ENCODE measurements at regions not wholly inside any gene's neighbourhood (a gene's known extent, or its start where the extent isn't known, plus 50 kb on each side); places are given as distances from the start of the nearest gene placed in this dataset.

GRCh38 chr6:44535967-44536366 is 148.5 kb downstream of the CDC5L start:
- Histone ChIP-seq H3K9me3 (ENCODE audit: control insufficient read depth in 2 of 2, insufficient read depth in 1 of 2, low read depth in 1 of 2, low read length in 1 of 2) (no peaks in the 10 kb centered on the region), H3K4me3 (ENCODE audit: low read depth in 1 of 3, low read length in 3 of 3) (no peak overlapping the region), H3K27ac (ENCODE audit: low read depth in 1 of 3, low read length in 2 of 3) (no peak overlapping the region), H3K27me3 (ENCODE audit: control insufficient read depth in 3 of 3, insufficient read depth in 3 of 3, low read length in 3 of 3) (no peaks in the 10 kb centered on the region), H3K36me3 (ENCODE audit: control insufficient read depth in 3 of 3, insufficient read depth in 2 of 3, low read depth in 1 of 3, low read length in 3 of 3) (no peaks in the 10 kb centered on the region), H3K4me1 (ENCODE audit: control insufficient read depth in 3 of 3, insufficient read depth in 2 of 3, low read depth in 1 of 3, low read length in 2 of 3) (no peaks in the 10 kb centered on the region)
- DNase-seq: no peak
- FAIRE-seq: no peak
- WGBS, 3 donors: 93 to 94% (median 94%) methylated on average over 4 of the region's 4 CpGs

DNA sequence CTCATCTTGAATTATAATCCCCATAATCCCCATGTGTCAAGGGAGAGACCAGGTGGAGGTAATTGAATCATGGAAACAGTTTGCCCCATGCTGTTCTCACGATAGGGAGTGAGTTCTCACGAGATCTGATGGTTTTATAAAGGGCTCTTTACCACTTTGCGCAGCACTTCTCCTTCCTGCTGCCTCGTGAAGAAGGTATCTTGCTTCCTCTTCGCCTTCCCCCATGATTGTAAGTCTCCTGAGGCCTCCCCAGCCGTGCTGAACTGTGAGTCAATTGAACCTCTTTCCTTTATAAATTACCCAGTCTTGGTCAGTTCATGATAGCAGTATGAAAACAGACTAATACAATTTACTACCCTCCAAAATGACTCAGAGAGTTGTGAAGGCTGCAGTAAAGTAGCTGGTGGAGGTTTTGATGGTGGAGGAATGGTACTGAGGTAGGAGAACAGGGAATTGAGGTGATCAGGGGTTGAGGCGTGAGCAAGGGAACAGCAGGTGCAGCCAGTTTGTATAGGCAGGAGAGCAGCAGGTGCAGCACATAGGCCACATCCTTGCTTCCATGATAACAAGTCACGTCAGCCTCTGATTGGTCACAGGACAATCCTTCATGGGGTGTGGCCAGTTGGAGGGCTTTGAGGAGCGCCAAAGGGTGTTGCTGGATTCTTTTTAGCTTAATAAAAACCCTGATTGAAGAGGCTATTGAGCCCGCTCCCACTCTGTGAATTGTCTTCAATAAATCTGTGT is 150.0 kb downstream of the CDC5L start:
- Histone ChIP-seq H3K36me3 (ENCODE audit: control insufficient read depth in 3 of 3, insufficient read depth in 2 of 3, low read depth in 1 of 3, low read length in 3 of 3) (no peaks in the 10 kb centered on the region), H3K27me3 (ENCODE audit: control insufficient read depth in 3 of 3, insufficient read depth in 3 of 3, low read length in 3 of 3) (peaks cover 0 to 3% (median 0%) of the 10 kb centered on the region in 3 donors), H3K27ac (ENCODE audit: low read depth in 1 of 3, low read length in 2 of 3) (no peak overlapping the region), H3K9me3 (ENCODE audit: control insufficient read depth in 2 of 2, insufficient read depth in 1 of 2, low read depth in 1 of 2, low read length in 1 of 2) (no peaks in the 10 kb centered on the region), H3K4me3 (ENCODE audit: low read depth in 1 of 3, low read length in 3 of 3) (no peak overlapping the region), H3K4me1 (ENCODE audit: control insufficient read depth in 3 of 3, insufficient read depth in 2 of 3, low read depth in 1 of 3, low read length in 2 of 3) (no peaks in the 10 kb centered on the region)
- 57 to 73% (median 64%) methylated on average over 10 of the region's 10 CpGs for WGBS, 3 donors
- DNase-seq (peak in 1 of 2 donors; percentile 31), FAIRE-seq (no peak)

DNA sequence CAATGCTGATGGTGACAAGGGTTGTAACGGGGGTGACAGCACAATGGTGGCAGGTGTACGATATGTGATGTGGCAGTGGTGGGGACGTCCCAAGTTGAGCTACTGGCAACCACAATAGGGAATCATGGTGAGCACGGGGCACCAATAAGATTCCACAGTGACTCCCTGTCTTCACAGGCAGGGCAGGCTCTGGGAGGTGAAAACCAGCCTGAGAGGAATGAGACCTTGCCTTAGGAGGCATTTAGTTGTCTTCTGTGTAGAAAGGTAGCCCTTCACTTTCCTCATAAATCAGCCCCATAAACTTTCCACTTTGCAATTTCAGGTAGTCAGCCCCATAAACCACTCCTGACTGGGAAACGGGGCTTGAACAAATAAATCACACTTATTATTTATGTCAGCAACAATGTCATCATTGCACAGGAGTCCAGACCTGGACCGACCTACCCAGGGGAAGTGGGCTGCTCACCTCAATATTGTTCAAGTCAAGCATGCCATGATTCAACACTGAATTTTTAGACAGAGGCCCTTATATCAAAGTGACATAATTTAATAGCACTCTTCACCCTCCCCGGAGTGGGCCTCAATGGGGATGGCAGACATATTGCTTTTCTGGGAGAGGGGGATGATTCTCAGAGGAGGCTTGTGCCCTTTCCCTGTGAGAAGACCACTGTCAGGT is 150.8 kb downstream of the CDC5L start:
- H3K4me3 ChIP-seq (ENCODE audit: low read depth in 1 of 3, low read length in 3 of 3): no peak overlapping the region
- no peak for FAIRE-seq

GRCh38 chr6:44538807-44539201 is 151.3 kb downstream of the CDC5L start:
- Histone ChIP-seq H3K27me3 (ENCODE audit: control insufficient read depth in 3 of 3, insufficient read depth in 3 of 3, low read length in 3 of 3) (peaks cover 0 to 6% (median 0%) of the 10 kb centered on the region in 3 donors), H3K27ac (ENCODE audit: low read depth in 1 of 3, low read length in 2 of 3) (no peak overlapping the region), H3K4me3 (ENCODE audit: low read depth in 1 of 3, low read length in 3 of 3) (no peak overlapping the region), H3K36me3 (ENCODE audit: control insufficient read depth in 3 of 3, insufficient read depth in 2 of 3, low read depth in 1 of 3, low read length in 3 of 3) (no peaks in the 10 kb centered on the region), H3K4me1 (ENCODE audit: control insufficient read depth in 3 of 3, insufficient read depth in 2 of 3, low read depth in 1 of 3, low read length in 2 of 3) (no peaks in the 10 kb centered on the region), H3K9me3 (ENCODE audit: control insufficient read depth in 2 of 2, insufficient read depth in 1 of 2, low read depth in 1 of 2, low read length in 1 of 2) (no peaks in the 10 kb centered on the region)
- DNase-seq (no peak), FAIRE-seq (no peak)
- 66 to 73% (median 67%) methylated on average over 2 of the region's 2 CpGs for WGBS, 3 donors

More for the DNA sequence above, 150.8 kb downstream of the CDC5L start:
- H3K36me3 ChIP-seq (ENCODE audit: control insufficient read depth in 3 of 3, insufficient read depth in 2 of 3, low read depth in 1 of 3, low read length in 3 of 3): no peaks in the 10 kb centered on the region
- no peaks in the 10 kb centered on the region for H3K9me3 ChIP-seq (ENCODE audit: control insufficient read depth in 2 of 2, insufficient read depth in 1 of 2, low read depth in 1 of 2, low read length in 1 of 2)
- H3K27me3 ChIP-seq (ENCODE audit: control insufficient read depth in 3 of 3, insufficient read depth in 3 of 3, low read length in 3 of 3): peaks cover 0 to 3% (median 0%) of the 10 kb centered on the region in 3 donors
- no peak overlapping the region for H3K27ac ChIP-seq (ENCODE audit: low read depth in 1 of 3, low read length in 2 of 3)
- no peak for DNase-seq
- no peaks in the 10 kb centered on the region for H3K4me1 ChIP-seq (ENCODE audit: control insufficient read depth in 3 of 3, insufficient read depth in 2 of 3, low read depth in 1 of 3, low read length in 2 of 3)
- WGBS, 3 donors: 73 to 81% (median 76%) methylated on average over 7 of the region's 7 CpGs

DNA sequence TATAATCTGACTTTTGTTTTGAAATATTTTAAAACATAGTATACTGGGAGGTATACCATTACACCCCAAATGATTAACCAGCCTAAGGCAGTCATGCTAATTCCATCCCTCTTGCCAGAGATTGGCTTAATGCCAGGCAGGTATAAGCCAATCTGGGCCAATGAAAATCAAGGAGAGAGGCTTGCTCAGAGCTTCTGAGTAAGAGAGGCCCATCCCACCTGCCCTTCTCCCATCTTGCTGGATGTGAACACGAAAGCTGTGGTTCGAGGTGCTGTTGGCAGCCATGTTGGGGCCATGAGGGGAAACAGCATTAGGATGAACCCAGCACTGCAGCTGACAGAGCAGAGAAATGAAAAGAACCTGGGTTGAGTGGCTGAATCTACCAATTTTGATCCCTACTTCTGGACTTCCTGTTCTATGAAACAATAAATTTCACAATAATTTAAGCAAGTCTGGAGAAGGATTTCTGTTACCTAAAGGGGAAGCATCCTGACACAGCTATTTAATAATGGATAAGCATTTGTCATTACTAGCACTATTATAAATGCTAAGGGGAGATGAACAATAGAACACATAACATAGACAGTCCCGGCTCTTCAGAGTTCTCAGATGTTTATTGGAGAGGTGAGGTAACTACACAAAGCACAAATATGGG is 152.3 kb downstream of the CDC5L start:
- FAIRE-seq: no peak
- H3K36me3 ChIP-seq (ENCODE audit: control insufficient read depth in 3 of 3, insufficient read depth in 2 of 3, low read depth in 1 of 3, low read length in 3 of 3): no peaks in the 10 kb centered on the region
- H3K9me3 ChIP-seq (ENCODE audit: control insufficient read depth in 2 of 2, insufficient read depth in 1 of 2, low read depth in 1 of 2, low read length in 1 of 2): no peaks in the 10 kb centered on the region
- no peak overlapping the region for H3K27ac ChIP-seq (ENCODE audit: low read depth in 1 of 3, low read length in 2 of 3)
- no peaks in the 10 kb centered on the region for H3K4me1 ChIP-seq (ENCODE audit: control insufficient read depth in 3 of 3, insufficient read depth in 2 of 3, low read depth in 1 of 3, low read length in 2 of 3)
- H3K4me3 ChIP-seq (ENCODE audit: low read depth in 1 of 3, low read length in 3 of 3): no peak overlapping the region
- DNase-seq: no peak
- 85 to 90% (median 88%) methylated on average over 3 of the region's 3 CpGs for WGBS, 3 donors
- H3K27me3 ChIP-seq (ENCODE audit: control insufficient read depth in 3 of 3, insufficient read depth in 3 of 3, low read length in 3 of 3): peaks cover 0 to 6% (median 0%) of the 10 kb centered on the region in 3 donors

GRCh38 chr6:44540881-44541280 is 153.4 kb downstream of the CDC5L start:
- Histone ChIP-seq H3K9me3 (ENCODE audit: control insufficient read depth in 2 of 2, insufficient read depth in 1 of 2, low read depth in 1 of 2, low read length in 1 of 2) (no peaks in the 10 kb centered on the region), H3K4me1 (ENCODE audit: control insufficient read depth in 3 of 3, insufficient read depth in 2 of 3, low read depth in 1 of 3, low read length in 2 of 3) (no peaks in the 10 kb centered on the region), H3K27ac (ENCODE audit: low read depth in 1 of 3, low read length in 2 of 3) (no peak overlapping the region), H3K4me3 (ENCODE audit: low read depth in 1 of 3, low read length in 3 of 3) (no peak overlapping the region), H3K27me3 (ENCODE audit: control insufficient read depth in 3 of 3, insufficient read depth in 3 of 3, low read length in 3 of 3) (peaks cover 0 to 6% (median 0%) of the 10 kb centered on the region in 3 donors), H3K36me3 (ENCODE audit: control insufficient read depth in 3 of 3, insufficient read depth in 2 of 3, low read depth in 1 of 3, low read length in 3 of 3) (no peaks in the 10 kb centered on the region)
- DNase-seq (no peak), FAIRE-seq (no peak)
- WGBS, 3 donors: 91 to 98% (median 97%) methylated on average over 4 of the region's 4 CpGs

DNA sequence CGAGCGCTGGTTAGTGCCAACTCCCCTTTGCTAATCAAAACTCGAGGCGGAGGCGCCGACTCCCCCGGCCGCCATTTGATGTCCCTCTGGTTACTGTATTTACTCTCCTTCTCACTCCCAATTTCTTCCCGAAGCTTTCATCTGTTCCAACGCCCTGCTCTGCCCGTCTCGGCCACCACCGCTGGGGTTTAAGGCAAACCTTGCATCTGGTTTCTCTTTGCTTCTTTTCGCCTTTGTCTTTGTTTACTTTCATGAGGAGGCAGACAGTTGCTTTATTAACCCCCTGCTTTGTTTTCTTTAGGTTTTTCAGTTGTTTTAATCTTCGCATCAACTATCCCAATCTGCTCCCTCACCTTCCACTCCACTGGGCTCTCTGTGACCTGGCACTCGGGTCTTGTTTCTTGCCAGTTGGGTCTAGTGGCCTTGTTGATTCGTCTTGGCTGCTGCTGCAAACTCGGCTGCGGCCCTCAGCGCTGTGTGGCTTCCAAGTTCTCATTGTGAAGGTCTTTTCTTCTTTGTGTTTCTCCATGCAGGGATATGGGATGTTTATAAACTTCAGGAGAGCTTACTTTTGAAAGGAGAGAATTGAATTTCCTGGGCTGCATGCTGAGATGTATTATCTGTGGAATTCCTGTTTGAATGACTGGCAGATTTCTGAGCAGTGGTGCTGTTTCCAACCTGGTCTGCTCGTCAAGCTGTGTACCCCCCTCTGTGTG is 155.1 kb downstream of the CDC5L start:
- Histone ChIP-seq H3K4me3 (ENCODE audit: low read depth in 1 of 3, low read length in 3 of 3) (no peak overlapping the region), H3K27ac (ENCODE audit: low read depth in 1 of 3, low read length in 2 of 3) (peak overlapping the region in 1 of 3 donors; percentile 30), H3K9me3 (ENCODE audit: control insufficient read depth in 2 of 2, insufficient read depth in 1 of 2, low read depth in 1 of 2, low read length in 1 of 2) (no peaks in the 10 kb centered on the region), H3K36me3 (ENCODE audit: control insufficient read depth in 3 of 3, insufficient read depth in 2 of 3, low read depth in 1 of 3, low read length in 3 of 3) (no peaks in the 10 kb centered on the region), H3K4me1 (ENCODE audit: control insufficient read depth in 3 of 3, insufficient read depth in 2 of 3, low read depth in 1 of 3, low read length in 2 of 3) (no peaks in the 10 kb centered on the region), H3K27me3 (ENCODE audit: control insufficient read depth in 3 of 3, insufficient read depth in 3 of 3, low read length in 3 of 3) (peaks cover 0 to 6% (median 0%) of the 10 kb centered on the region in 3 donors)
- FAIRE-seq (no peak), DNase-seq (no peak)
- 61 to 70% (median 67%) methylated on average over 20 to 21 of the region's 21 CpGs for WGBS, 3 donors

GRCh38 chr6:44543664-44544063 is 156.2 kb downstream of the CDC5L start:
- no peaks in the 10 kb centered on the region for H3K36me3 ChIP-seq (ENCODE audit: control insufficient read depth in 3 of 3, insufficient read depth in 2 of 3, low read depth in 1 of 3, low read length in 3 of 3)
- WGBS, 3 donors: 86 to 89% (median 86%) methylated on average over 3 of the region's 3 CpGs
- H3K27me3 ChIP-seq (ENCODE audit: control insufficient read depth in 3 of 3, insufficient read depth in 3 of 3, low read length in 3 of 3): peaks cover 0 to 6% (median 0%) of the 10 kb centered on the region in 3 donors
- DNase-seq (no peak), FAIRE-seq (no peak)
- H3K27ac ChIP-seq (ENCODE audit: low read depth in 1 of 3, low read length in 2 of 3): no peak overlapping the region
- no peaks in the 10 kb centered on the region for H3K9me3 ChIP-seq (ENCODE audit: control insufficient read depth in 2 of 2, insufficient read depth in 1 of 2, low read depth in 1 of 2, low read length in 1 of 2)
- no peak overlapping the region for H3K4me3 ChIP-seq (ENCODE audit: low read depth in 1 of 3, low read length in 3 of 3)
- H3K4me1 ChIP-seq (ENCODE audit: control insufficient read depth in 3 of 3, insufficient read depth in 2 of 3, low read depth in 1 of 3, low read length in 2 of 3): no peaks in the 10 kb centered on the region
